ENCODE measurements at regions not wholly inside any gene's neighbourhood (a gene's known extent, or its start where the extent isn't known, plus 50 kb on each side); places are given as distances from the start of the nearest gene placed in this dataset.
"Not testable (repeated sequence)": the region's sequence is repeated elsewhere in the genome, so short reads cannot be mapped to it uniquely, and the experiment has no call there.

- POLR2A ChIA-PET; CTCF ChIA-PET; H3K4me3 ChIP-seq (ENCODE audit: low read depth, low read length); DNase-seq (ENCODE audit: low read depth, low spot score): not testable (repeated sequence)
These were observed 966.4 kb upstream of the DEFB115 start for GRCh38 chr20:30291064-30291379.

DNA sequence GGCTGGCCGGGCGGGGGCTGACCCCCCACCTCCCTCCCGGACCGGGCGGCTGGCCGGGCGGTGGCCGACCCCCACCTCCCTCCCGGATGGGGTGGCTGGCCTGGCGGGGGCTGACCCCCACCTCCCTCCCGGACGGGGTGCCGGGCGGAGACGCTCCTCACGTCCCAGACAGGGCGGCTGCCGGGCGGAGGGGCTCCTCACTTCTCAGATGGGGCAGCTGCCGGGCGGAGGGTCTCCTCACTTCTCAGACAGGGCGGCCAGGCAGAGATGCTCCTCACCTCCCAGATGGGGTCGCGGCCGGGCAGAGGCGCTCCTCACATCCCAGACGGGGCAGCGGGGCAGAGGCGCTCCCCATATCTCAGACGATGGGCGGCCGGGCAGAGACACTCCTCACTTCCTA, 965.8 kb upstream of the DEFB115 start:
- H3K4me3 ChIP-seq (ENCODE audit: low read depth, low read length); POLR2A ChIA-PET; DNase-seq (ENCODE audit: low read depth, low spot score); CTCF ChIA-PET: not testable (repeated sequence)

- H3K4me3 ChIP-seq (ENCODE audit: low read depth, low read length); DNase-seq (ENCODE audit: low read depth, low spot score); CTCF ChIA-PET; POLR2A ChIA-PET: not testable (repeated sequence)
These were observed 962.1 kb upstream of the DEFB115 start for GRCh38 chr20:30295396-30295795.

DNA sequence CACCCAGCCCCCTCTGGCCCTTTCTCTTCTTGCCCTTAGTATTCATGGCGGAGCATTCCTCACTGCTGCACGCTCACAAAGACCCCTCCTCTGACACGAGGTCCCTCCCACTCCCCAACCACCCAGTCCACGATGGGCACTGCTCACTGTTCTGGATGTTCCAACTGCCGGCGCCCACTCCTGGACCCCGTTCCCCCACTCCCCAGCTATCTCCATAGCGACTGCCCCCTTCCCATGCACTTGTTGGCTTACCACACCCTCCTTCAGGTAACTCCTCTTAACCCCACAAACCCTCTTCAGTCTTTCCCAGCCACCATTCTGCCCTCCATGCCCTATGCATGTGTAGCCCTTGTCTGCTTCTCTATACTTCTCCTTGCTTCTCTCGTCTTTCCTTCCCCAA, 961.5 kb upstream of the DEFB115 start:
- CTCF ChIA-PET; H3K4me3 ChIP-seq (ENCODE audit: low read depth, low read length); POLR2A ChIA-PET; DNase-seq (ENCODE audit: low read depth, low spot score): not testable (repeated sequence)

DNA sequence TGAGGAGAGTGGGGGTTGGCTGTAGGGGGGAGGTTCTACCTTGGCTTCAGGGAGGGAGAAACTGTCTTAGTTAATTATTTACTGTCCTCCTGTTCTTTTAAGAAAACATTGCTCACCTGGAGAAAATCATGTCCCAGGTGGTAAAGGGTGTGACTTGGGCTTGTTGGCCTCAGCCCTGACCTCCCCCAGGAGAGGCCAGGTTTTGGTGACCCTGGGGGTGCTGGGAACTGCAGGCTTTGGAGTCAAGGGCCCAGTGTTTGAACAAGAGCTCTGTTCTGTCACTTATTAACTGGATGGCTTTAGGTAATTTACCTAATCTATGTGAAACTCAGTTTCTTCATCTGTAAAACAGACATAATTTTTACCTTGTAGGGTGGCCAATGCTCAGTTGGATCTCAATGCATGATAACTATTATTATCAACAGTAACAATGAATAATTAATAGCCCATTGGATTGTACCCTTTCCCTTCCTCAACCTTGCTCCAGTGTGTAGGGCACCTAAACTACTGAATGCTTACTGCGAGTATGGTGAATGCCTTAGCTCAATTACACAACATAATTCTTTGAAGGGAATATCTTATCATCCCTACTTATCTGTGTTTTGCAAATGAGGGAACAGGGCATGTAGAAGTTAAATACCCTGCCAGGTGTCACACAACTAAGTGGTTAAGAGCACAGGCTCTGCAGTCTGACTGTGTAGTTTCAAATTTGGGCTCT, 959.4 kb upstream of the DEFB115 start:
- DNase-seq (ENCODE audit: low read depth, low spot score); CTCF ChIA-PET; H3K4me3 ChIP-seq (ENCODE audit: low read depth, low read length); POLR2A ChIA-PET: not testable (repeated sequence)

DNA sequence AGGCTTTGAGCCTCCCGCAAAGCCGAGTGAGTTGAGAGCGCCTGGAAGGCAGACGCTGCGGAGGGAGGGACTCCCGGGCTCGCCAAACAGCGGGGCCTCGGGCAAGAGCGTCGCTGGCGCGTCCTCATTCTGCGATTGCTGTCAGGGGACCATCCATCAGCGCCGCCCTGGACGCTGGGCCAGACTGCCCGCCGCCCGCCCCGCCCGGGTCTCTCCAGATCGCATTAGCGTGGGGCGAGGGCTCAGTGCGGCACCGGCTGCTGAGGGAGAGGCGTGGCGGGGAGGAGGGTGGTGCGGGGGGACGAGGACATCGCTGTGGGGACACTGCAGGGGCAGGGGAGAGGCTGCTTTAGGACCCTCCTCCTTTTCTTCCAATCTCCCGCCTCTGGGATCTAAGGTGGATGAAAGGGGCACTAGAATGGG, 957.2 kb upstream of the DEFB115 start:
- DNase-seq (ENCODE audit: low read depth, low spot score); POLR2A ChIA-PET; H3K4me3 ChIP-seq (ENCODE audit: low read depth, low read length); CTCF ChIA-PET: not testable (repeated sequence)

DNA sequence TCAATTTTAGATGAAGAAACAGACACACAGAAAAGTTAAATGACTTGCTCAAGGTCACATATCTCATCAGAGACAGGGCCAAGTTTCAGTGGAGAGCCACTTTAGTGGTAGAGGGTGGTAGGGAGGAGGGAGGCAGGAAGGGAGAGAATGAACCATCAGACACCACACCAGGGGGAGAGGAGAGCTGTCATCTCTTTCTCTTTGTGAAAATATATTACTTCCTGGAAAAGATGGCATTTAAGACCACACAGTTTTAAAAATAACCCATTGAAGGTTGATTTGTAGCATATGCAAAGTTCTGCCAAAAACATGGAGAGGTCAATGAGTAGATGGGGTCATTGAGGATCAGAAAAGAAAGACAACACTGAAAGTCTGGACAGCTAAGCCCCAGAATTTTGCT, 954.7 kb upstream of the DEFB115 start:
- DNase-seq (ENCODE audit: low read depth, low spot score); CTCF ChIA-PET; POLR2A ChIA-PET; H3K4me3 ChIP-seq (ENCODE audit: low read depth, low read length): not testable (repeated sequence)

- CTCF ChIA-PET; H3K4me3 ChIP-seq (ENCODE audit: low read depth, low read length); DNase-seq (ENCODE audit: low read depth, low spot score); POLR2A ChIA-PET: not testable (repeated sequence)
These were observed 947.5 kb upstream of the DEFB115 start for GRCh38 chr20:30309938-30310337.

DNA sequence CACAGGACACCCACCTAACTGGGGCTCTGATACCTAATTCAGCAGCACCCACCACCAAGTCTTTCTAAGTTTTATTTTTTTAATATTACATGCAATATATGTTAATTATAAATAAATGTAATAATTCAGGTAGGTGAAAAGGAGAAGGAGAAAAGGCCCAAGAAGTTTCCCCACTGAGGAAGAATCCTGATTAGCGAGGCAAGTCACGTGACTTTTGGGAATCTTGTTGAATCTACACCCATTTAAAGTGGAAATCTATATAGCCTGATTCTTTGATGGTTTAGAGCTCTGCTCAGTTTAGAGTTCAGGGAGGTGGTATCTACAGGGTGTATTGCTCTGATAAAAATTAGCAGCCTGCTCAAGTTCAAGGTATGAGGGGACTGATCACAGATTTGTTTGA, 947.1 kb upstream of the DEFB115 start:
- POLR2A ChIA-PET; CTCF ChIA-PET; H3K4me3 ChIP-seq (ENCODE audit: low read depth, low read length); DNase-seq (ENCODE audit: low read depth, low spot score): not testable (repeated sequence)

GRCh38 chr20:30312220-30312619, 945.2 kb upstream of the DEFB115 start:
- POLR2A ChIA-PET; CTCF ChIA-PET; H3K4me3 ChIP-seq (ENCODE audit: low read depth, low read length): not testable (repeated sequence)

GRCh38 chr20:30313660-30314059, 943.8 kb upstream of the DEFB115 start:
- DNase-seq (ENCODE audit: low read depth, low spot score); H3K4me3 ChIP-seq (ENCODE audit: low read depth, low read length); CTCF ChIA-PET; POLR2A ChIA-PET: not testable (repeated sequence)

More at GRCh38 chr20:30312220-30312619, 945.2 kb upstream of the DEFB115 start:
- DNase-seq (ENCODE audit: low read depth, low spot score): not testable (repeated sequence)

DNA sequence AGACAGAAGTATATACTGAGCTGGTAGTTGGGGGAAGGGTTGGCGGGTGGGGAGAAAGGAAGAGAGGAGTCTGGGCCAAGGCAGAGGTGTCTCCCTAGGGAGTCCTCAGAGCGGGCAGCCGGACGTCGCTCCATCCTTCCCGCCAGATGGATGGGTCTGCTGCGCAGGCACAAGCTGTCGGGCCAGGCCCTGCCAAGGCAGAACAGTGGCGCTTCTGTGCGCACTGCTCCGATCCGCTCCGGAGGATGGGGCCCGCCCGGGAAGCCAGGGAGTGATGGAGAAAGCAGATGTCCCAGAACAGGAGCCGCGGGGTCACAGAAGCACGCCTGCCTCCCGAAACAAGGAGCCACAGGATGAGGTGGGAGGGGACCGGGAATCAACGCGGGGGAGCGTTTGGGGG, 941.4 kb upstream of the DEFB115 start:
- POLR2A ChIA-PET; DNase-seq (ENCODE audit: low read depth, low spot score); CTCF ChIA-PET; H3K4me3 ChIP-seq (ENCODE audit: low read depth, low read length): not testable (repeated sequence)

- DNase-seq (ENCODE audit: low read depth, low spot score); CTCF ChIA-PET; POLR2A ChIA-PET; H3K4me3 ChIP-seq (ENCODE audit: low read depth, low read length): not testable (repeated sequence)
These were observed 940.7 kb upstream of the DEFB115 start for GRCh38 chr20:30316532-30317299.

GRCh38 chr20:30333744-30334143, 923.7 kb upstream of the DEFB115 start:
- DNase-seq (ENCODE audit: low read depth, low spot score); CTCF ChIA-PET; H3K4me3 ChIP-seq (ENCODE audit: low read depth, low read length); POLR2A ChIA-PET: not testable (repeated sequence)

DNA sequence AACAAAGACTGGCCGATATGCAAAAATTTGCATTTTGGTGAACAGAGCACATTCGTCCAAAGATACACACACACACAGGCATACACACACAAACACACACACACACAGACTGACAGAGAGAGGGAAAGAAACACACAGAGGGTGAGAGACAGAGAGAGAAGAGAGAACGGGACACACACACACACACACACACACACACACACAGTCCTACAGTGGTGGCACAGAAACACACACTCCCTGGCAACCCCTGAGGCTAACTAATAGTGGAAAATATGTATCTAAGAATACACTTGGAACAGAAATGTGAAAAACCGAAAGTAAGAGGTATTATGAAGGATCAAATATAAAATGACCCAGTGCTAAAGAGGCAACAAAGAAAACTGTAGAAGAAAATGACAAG, 919.9 kb upstream of the DEFB115 start:
- CTCF ChIA-PET, POLR2A ChIA-PET: not testable (repeated sequence)

GRCh38 chr20:30348932-30349331, 908.5 kb upstream of the DEFB115 start:
- DNase-seq (ENCODE audit: low read depth, low spot score); H3K4me3 ChIP-seq (ENCODE audit: low read depth, low read length); CTCF ChIA-PET; POLR2A ChIA-PET: not testable (repeated sequence)

More for the DNA sequence above, 919.9 kb upstream of the DEFB115 start:
- not testable (repeated sequence) for H3K4me3 ChIP-seq (ENCODE audit: low read depth, low read length); DNase-seq (ENCODE audit: low read depth, low spot score)
